OCI-LY7 (cell line): ENCODE measurements at regions not wholly inside any gene's neighbourhood (a gene's known extent, or its start where the extent isn't known, plus 50 kb on each side); places are given as distances from the start of the nearest gene placed in this dataset. TPM values are rescaled to one million over a fixed set of nuclear protein-coding genes. Genes with fewer than 3 reads are reported as not detected.

Experiments
- BruUV-seq: library from RNA; stranded (reverse); fragments of 400-500 nt; replicated peaks from 2 replicates; lab custom pipeline; 2021; lab: Mats Ljungman, UMichigan
- CTCF ChIA-PET: fragments of 300-600 bp; sonication (Branson Sonifier 250); formaldehyde crosslinking; loops from one replicate; lab custom pipeline; 2022; ENCODE audit warnings: antibody characterized with exemption; ENCODE audit not compliant: unreplicated experiment; lab: Charles Lee
- POLR2A ChIA-PET: fragments of 300-600 bp; sonication (Branson Sonifier 250); formaldehyde crosslinking; loops from one replicate; lab custom pipeline; 2022; ENCODE audit warnings: antibody characterized with exemption; lab: Charles Lee
- DNase-seq: peaks from one replicate; pipeline ENCODE4 v3.0.0-alpha.2; 2015; ENCODE audit warnings: low spot score
- H2AFZ ChIP-seq: fragments of 200-600 bp; sonication (generic), shearing (Covaris generic); 2 replicates; pipeline ENCODE4 v1.6.1; 2014; ENCODE audit warnings: mild to moderate bottlenecking, antibody characterized with exemption, low read length, moderate library complexity
- H3K27ac ChIP-seq: fragments of 200-600 bp; sonication (generic); 2 replicates; pipeline ENCODE4 v1.5.1; 2014; ENCODE audit warnings: mixed run types, low read depth, mild to moderate bottlenecking, moderate library complexity, low read length, inconsistent platforms; ENCODE audit not compliant: poor library complexity, severe bottlenecking
- H3K36me3 ChIP-seq: fragments of 200-600 bp; sonication (generic); 2 replicates; pipeline ENCODE4 v1.6.1; 2014; ENCODE audit warnings: mild to moderate bottlenecking, antibody characterized with exemption, low read length, moderate library complexity, mixed read lengths; ENCODE audit not compliant: insufficient read depth
- H3K4me1 ChIP-seq: fragments of 200-600 bp; sonication (generic); 2 replicates; pipeline ENCODE4 v1.5.1; 2014; ENCODE audit warnings: mild to moderate bottlenecking, low read length; ENCODE audit not compliant: insufficient read depth, poor library complexity, severe bottlenecking
- H3K4me2 ChIP-seq: fragments of 200-600 bp; sonication (generic); 2 replicates; pipeline ENCODE4 v1.6.1; 2014; ENCODE audit warnings: mild to moderate bottlenecking, low read length
- H3K4me3 ChIP-seq: fragments of 200-600 bp; sonication (generic); 2 replicates; pipeline ENCODE4 v1.5.1; 2014; ENCODE audit warnings: mild to moderate bottlenecking, low read depth, low read length; ENCODE audit not compliant: poor library complexity, severe bottlenecking
- H3K79me2 ChIP-seq: fragments of 200-600 bp; sonication (generic); 2 replicates; pipeline ENCODE4 v1.6.1; 2016; ENCODE audit warnings: low read depth, mild to moderate bottlenecking, low read length, moderate library complexity, mixed read lengths; ENCODE audit not compliant: insufficient read depth
- H3K9me2 ChIP-seq: fragments of 200-600 bp; sonication (generic); 2 replicates; pipeline ENCODE4 v1.6.1; 2016; ENCODE audit warnings: mild to moderate bottlenecking, low read length, mixed read lengths; ENCODE audit not compliant: insufficient read depth
- H3K9me3 ChIP-seq: fragments of 200-600 bp; sonication (generic); 2 replicates; pipeline ENCODE4 v1.6.1; 2014; ENCODE audit warnings: mild to moderate bottlenecking, mixed run types, low read length, mixed read lengths
- H4K20me1 ChIP-seq: fragments of 200-600 bp; sonication (generic); 2 replicates; pipeline ENCODE4 v1.6.1; 2014; ENCODE audit warnings: mild to moderate bottlenecking, antibody characterized with exemption, low read length, moderate library complexity, mixed read lengths; ENCODE audit not compliant: insufficient read depth
- CTCF ChIP-seq: fragments of 200-600 bp; sonication (generic); conservative IDR thresholded peaks from 2 replicates; pipeline ENCODE4 v1.5.1; 2014; ENCODE audit warnings: mild to moderate bottlenecking, antibody characterized with exemption, low read length, moderate library complexity, mixed read lengths
- EZH2phosphoT487 ChIP-seq: fragments of 200-600 bp; sonication (generic); IDR thresholded peaks from 2 replicates; pipeline ENCODE4 v1.6.1; 2018; ENCODE audit warnings: low read depth, borderline replicate concordance, mild to moderate bottlenecking, mixed run types, antibody characterized with exemption, low read length, moderate library complexity, mixed read lengths
- intact Hi-C: fragments of 100-400 bp; cut with micrococcal nuclease; formaldehyde crosslinking; loops from one replicate; pipeline ENCODE4 v1.10.0; 2022; ENCODE audit not compliant: unreplicated experiment
- small RNA-seq: library from RNA; depleted of rRNA; stranded (forward); fragments of <200 nt; gene quantifications from one replicate; pipeline ENCODE3, GENCODE V24; 2014

- no peaks in the 10 kb centered on the region for H4K20me1 ChIP-seq
- no peaks in the 10 kb centered on the region for H3K79me2 ChIP-seq
- no TSS peak for BruUV-seq
- no peak for TF ChIP-seq EZH2phosphoT487
- no peak for TF ChIP-seq CTCF
- intact Hi-C loops: no loop called here
- no peak for DNase-seq
- H3K9me3 ChIP-seq: no peaks in the 10 kb centered on the region
- no peak overlapping the region for H3K4me3 ChIP-seq
- POLR2A ChIA-PET: interaction anchor here (0.7 kb wide), 1 partner anchor 45 kb away, joined by 3 read pairs; no protein-coding TSS in a partner anchor
- no peaks in the 10 kb centered on the region for H3K9me2 ChIP-seq
- H3K27ac ChIP-seq: no peak overlapping the region
- H3K4me2 ChIP-seq: no peak overlapping the region
- H3K36me3 ChIP-seq: no peaks in the 10 kb centered on the region
- H2AFZ ChIP-seq: no peak overlapping the region
- no peaks in the 10 kb centered on the region for H3K4me1 ChIP-seq
- CTCF ChIA-PET: interaction anchor here (0.6 kb wide), 1 partner anchor 17 kb away, joined by 4 read pairs; no protein-coding TSS in a partner anchor
Measured at GRCh38 chr3:90253131-90253530, 1145.7 kb downstream of the EPHA3 start.

GRCh38 chr3:90261481-90262433, 1154.3 kb downstream of the EPHA3 start:
- Histone ChIP-seq H3K79me2 (no peaks in the 10 kb centered on the region), H3K4me3 (no peak overlapping the region), H3K4me2 (no peak overlapping the region), H3K36me3 (no peaks in the 10 kb centered on the region), H3K27ac (no peak overlapping the region), H3K4me1 (no peaks in the 10 kb centered on the region), H3K9me2 (no peaks in the 10 kb centered on the region), H2AFZ (no peak overlapping the region), H4K20me1 (no peaks in the 10 kb centered on the region), H3K9me3 (no peaks in the 10 kb centered on the region)
- intact Hi-C loops: no loop called here
- TF ChIP-seq EZH2phosphoT487 (no peak), CTCF (no peak)
- ChIA-PET CTCF (no interaction called here), POLR2A (interaction anchor here (0.6 kb wide), 1 partner anchor 18 kb away, joined by 3 read pairs; no protein-coding TSS in a partner anchor)
- no TSS peak for BruUV-seq
- no peak for DNase-seq

Small RNA genes in the stretch of these regions (small RNA-seq; reads per million reads assigned to genes)
- gene HSPE1P19 (not detected), gene RF00012 (not detected), gene RNU6-712P (not detected)
